Right lobe of liver (tissue), 6 donors: ENCODE measurements at regions not wholly inside any gene's neighbourhood (a gene's known extent, or its start where the extent isn't known, plus 50 kb on each side); places are given as distances from the start of the nearest gene placed in this dataset.
A peak's percentile ranks its signal among the peaks of the same experiment; 100 is the strongest.

Experiments
- ATAC-seq, 4 donors: fragments of 200-7000 bp; cut with Tn5 transposase; one replicate each; pipeline ENCODE4 v1.9.1; 2020; ENCODE audit warnings: mild to moderate bottlenecking in 4 of 4, moderate library complexity in 4 of 4
- DNase-seq, 3 donors: peaks; one replicate each; pipeline ENCODE4 v3.0.0-alpha.2; 2020
- H3K27ac ChIP-seq, 3 donors: fragments of 200-600 bp; one replicate each; pipeline ENCODE4 v1.8.0; 2022
- H3K27me3 ChIP-seq, 2 donors: fragments of 200-600 bp; one replicate each; pipeline ENCODE4 v1.8.0; 2022
- H3K36me3 ChIP-seq, 4 donors: fragments of 200-600 bp; sonication (generic) in 1 of 4; one replicate each; pipeline versions ENCODE4 v1.5.1 to v1.8.0; 2017 to 2022; ENCODE audit warnings: control low read depth in 1 of 4
- H3K4me1 ChIP-seq, 4 donors: fragments of 200-600 bp; sonication (generic) in 1 of 4; one replicate each; pipeline versions ENCODE4 v1.5.1 to v1.8.0; 2017 to 2022; ENCODE audit warnings: control low read depth in 1 of 4
- H3K4me3 ChIP-seq, 3 donors: fragments of 200-600 bp; one replicate each; pipeline ENCODE4 v1.8.0; 2022
- H3K9me3 ChIP-seq, 4 donors: fragments of 200-600 bp; sonication (generic) in 1 of 4; one replicate each; pipeline versions ENCODE4 v1.5.1 to v1.8.0; 2017 to 2022; ENCODE audit warnings: control low read depth in 1 of 4
- POLR2A ChIP-seq: fragments of 450-650 bp; IDR thresholded peaks from one replicate; pipeline ENCODE4 v1.6.1; 2017; ENCODE audit warnings: antibody characterized with exemption, mild to moderate bottlenecking
- WGBS: methylation state at CpG from one replicate; pipeline ENCODE4 v1.1.6; 2018; ENCODE audit warnings: low coverage, low lambda C conversion rate; ENCODE audit not compliant: insufficient coverage; ENCODE audit errors: missing lambda C conversion rate; 5-methylcytosine and 5-hydroxymethylcytosine counted together
- intact Hi-C, 2 donors: fragments of 100-400 bp; cut with DNase I; formaldehyde crosslinking; loops; one replicate each; pipeline versions ENCODE4 v1.11.2 to v1.14.1; 2022
- TF ChIP-seq, protein P1 (sequence below), 4 donors: fragments of 200-600 bp in 3 of 4; fragments of 450-650 bp in 1 of 4; IDR thresholded peaks; one replicate each; pipeline versions ENCODE4 v1.5.1 to v1.8.0; 2016 to 2022; ENCODE audit warnings: antibody characterized with exemption in 4 of 4, mild to moderate bottlenecking in 2 of 4
- donor health status: DM: no; HTN: yes; CAD: no.
- donor health status: DM: no; HTN: no; CAD: no.
- donor health status: DM: no; HTN: no; CAD: no.
- donor health status: DM: no; HTN: yes; CAD: no.
- donor health status: DM: no; HTN: yes; CAD: no.

DNA sequence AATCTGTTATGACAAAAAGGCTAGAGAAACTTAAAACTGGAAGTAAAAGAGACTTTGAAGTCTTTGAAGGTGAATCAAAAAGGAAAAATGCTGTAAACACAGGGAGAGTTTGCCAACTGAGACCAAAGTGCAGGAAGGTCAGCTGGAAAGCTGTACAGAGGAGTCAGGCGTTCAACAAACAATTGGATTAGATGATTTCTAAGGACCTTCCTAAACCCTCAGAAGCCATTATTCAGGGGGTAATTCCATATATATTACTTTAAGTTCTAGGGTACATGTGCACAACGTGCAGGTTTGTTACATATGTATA, 156.8 kb downstream of the ZBTB18 start:
- Histone ChIP-seq H3K4me1 (peaks cover 0 to 11% (median 4%) of the 10 kb centered on the region in 4 donors), H3K27me3 (no peaks in the 10 kb centered on the region), H3K27ac (peak overlapping the region in 2 of 3 donors; percentile 57 to 88), H3K4me3 (no peak overlapping the region), H3K36me3 (no peaks in the 10 kb centered on the region), H3K9me3 (no peaks in the 10 kb centered on the region)
- intact Hi-C loops, result no loop called here
- ATAC-seq, result peak; percentile 86 to 94 (median 90)
- TF ChIP-seq, protein P1, sequence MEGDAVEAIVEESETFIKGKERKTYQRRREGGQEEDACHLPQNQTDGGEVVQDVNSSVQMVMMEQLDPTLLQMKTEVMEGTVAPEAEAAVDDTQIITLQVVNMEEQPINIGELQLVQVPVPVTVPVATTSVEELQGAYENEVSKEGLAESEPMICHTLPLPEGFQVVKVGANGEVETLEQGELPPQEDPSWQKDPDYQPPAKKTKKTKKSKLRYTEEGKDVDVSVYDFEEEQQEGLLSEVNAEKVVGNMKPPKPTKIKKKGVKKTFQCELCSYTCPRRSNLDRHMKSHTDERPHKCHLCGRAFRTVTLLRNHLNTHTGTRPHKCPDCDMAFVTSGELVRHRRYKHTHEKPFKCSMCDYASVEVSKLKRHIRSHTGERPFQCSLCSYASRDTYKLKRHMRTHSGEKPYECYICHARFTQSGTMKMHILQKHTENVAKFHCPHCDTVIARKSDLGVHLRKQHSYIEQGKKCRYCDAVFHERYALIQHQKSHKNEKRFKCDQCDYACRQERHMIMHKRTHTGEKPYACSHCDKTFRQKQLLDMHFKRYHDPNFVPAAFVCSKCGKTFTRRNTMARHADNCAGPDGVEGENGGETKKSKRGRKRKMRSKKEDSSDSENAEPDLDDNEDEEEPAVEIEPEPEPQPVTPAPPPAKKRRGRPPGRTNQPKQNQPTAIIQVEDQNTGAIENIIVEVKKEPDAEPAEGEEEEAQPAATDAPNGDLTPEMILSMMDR (IDR thresholded peaks at IDR 0.05), result no peak
- TF ChIP-seq POLR2A, result no peak
- 48% methylated on average over 2 of the region's 2 CpGs for WGBS
- no peak for DNase-seq

DNA sequence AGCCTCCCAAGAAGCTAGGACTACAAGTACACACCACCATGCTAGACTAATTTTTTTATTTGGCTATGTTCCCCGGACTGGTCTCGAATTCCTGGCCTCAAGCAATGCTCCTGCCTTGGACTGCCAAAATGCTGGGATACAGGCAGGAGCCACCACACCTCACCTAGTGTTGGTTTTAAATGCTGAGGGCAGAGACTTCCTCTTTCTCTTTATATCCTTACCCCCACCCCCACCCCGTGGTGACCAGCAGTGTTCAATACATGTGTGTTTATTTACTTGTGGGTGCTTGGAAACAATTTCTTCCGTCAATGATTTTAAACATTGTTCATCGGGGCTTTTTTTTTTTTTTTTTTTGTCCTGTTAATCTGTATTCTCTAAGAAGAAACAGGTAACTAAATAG, 158.9 kb downstream of the ZBTB18 start:
- no peak overlapping the region for H3K4me3 ChIP-seq
- H3K4me1 ChIP-seq, result peaks cover 0 to 11% (median 4%) of the 10 kb centered on the region in 4 donors
- no peak overlapping the region for H3K27ac ChIP-seq
- no peaks in the 10 kb centered on the region for H3K27me3 ChIP-seq
- DNase-seq, result no peak
- peak in 2 of 4 donors; percentile 48 to 50 for ATAC-seq
- H3K9me3 ChIP-seq, result no peaks in the 10 kb centered on the region
- intact Hi-C loops, result no loop called here
- TF ChIP-seq, protein P1 (IDR thresholded peaks at IDR 0.05), result no peak
- TF ChIP-seq POLR2A, result no peak
- no peaks in the 10 kb centered on the region for H3K36me3 ChIP-seq
- WGBS, result 19% methylated on average over 4 of the region's 5 CpGs

DNA sequence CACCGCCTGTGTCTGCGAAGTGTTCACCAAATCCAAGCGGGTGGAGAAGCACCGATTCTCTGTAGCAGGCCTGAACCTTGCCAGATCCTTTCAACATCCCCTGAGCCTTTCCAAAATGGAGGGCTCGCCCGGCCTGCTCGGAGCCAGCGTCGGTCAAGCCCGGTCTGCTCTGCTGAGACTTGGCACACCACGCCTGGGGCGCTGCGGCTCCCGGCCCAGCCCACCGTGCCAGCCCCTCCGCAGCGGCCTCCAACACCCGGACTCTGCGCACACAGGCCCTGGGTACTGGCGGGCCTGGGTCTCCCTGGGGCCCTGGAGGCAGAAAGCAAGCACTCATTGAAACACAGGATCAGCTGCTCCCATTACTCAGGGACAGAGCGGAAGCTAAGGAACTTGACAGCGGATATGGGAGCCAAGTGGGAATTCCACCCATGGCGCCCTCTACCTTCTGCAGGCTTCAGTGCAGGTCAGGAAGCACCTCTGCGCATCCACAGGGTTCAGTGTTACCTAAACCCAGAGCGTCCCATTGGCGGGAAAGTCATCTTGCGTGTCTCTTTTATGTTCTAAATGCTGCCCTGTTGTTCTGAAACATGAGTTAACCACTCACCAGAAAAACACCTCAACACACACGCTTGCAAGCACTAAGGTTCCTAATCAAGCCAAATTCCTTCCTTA, 159.9 kb downstream of the ZBTB18 start:
- no peak for DNase-seq
- ATAC-seq, result peak in 3 of 4 donors; percentile 11 to 32 (median 18)
- Histone ChIP-seq H3K27ac (no peak overlapping the region), H3K27me3 (no peaks in the 10 kb centered on the region), H3K36me3 (no peaks in the 10 kb centered on the region), H3K9me3 (no peaks in the 10 kb centered on the region), H3K4me3 (no peak overlapping the region), H3K4me1 (peaks cover 0 to 11% (median 4%) of the 10 kb centered on the region in 4 donors)
- 76% methylated on average over 8 of the region's 28 CpGs for WGBS
- intact Hi-C loops, result no loop called here
- TF ChIP-seq POLR2A, result no peak
- TF ChIP-seq, protein P1 (IDR thresholded peaks at IDR 0.05), result peak in 2 of 4 donors; percentile 12 to 34

DNA sequence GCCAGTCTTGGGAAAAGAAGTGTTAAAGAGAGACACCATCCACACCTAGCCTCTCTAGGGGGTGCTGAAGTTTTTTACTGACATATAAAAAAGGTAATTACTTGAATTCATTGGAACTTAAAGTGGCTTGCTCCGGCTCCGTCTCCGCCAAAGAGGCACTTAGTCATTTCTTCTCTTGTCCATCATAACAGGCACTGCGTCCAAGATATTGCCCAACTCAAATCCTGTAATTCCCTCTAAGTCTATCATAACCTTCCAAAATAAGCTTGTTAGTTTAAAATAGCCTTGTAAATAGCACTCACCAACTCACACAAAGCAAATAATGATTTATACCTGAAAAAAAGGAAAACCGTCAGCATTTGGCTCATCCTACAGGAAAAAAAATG, 160.5 kb downstream of the ZBTB18 start:
- ATAC-seq, result peak in 1 of 4 donors; percentile 33
- intact Hi-C loops, result no loop called here
- no peaks in the 10 kb centered on the region for H3K27me3 ChIP-seq
- TF ChIP-seq, protein P1 (IDR thresholded peaks at IDR 0.05), result no peak
- TF ChIP-seq POLR2A, result no peak
- no peaks in the 10 kb centered on the region for H3K36me3 ChIP-seq
- H3K4me1 ChIP-seq, result peaks cover 0 to 11% (median 4%) of the 10 kb centered on the region in 4 donors
- WGBS, result 86% methylated on average over 5 of the region's 5 CpGs
- no peak overlapping the region for H3K27ac ChIP-seq
- no peak for DNase-seq
- H3K9me3 ChIP-seq, result no peaks in the 10 kb centered on the region
- no peak overlapping the region for H3K4me3 ChIP-seq
